Activated CD4-positive, CD25-positive, alpha-beta regulatory T cell (primary cell): ENCODE measurements at regions not wholly inside any gene's neighbourhood (a gene's known extent, or its start where the extent isn't known, plus 50 kb on each side); places are given as distances from the start of the nearest gene placed in this dataset.

Source experiments
- DNase-seq, 4 experiments: peaks; one replicate each; lab custom pipeline; 2025; lab: John Stamatoyannopoulos, UW

GRCh38 chr15:95953032-95953431, 377.5 kb upstream of the NR2F2 start:
- no peak for DNase-seq

GRCh38 chr15:95957861-95958260, 372.6 kb upstream of the NR2F2 start:
- DNase-seq: no peak

DNA sequence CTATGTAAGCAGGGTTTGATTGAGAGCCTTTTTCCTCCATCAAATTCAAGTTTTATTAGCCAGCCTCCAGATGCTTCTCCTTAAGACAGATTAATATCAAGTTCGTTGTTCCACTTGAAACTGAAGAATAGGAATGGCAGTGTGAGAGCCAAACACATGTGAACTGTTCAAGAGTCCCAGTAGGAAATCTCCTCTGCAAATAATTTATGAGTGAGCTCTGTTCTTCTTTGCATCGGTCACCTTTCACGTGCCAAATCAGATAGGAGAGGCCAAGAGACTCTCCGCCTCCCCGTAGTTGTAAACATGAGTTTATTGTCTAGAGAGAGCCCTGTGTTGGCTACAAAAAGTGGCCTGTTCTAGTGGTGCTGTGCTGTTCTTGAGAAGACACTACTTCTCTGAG, 372.1 kb upstream of the NR2F2 start:
- no peak for DNase-seq

DNA sequence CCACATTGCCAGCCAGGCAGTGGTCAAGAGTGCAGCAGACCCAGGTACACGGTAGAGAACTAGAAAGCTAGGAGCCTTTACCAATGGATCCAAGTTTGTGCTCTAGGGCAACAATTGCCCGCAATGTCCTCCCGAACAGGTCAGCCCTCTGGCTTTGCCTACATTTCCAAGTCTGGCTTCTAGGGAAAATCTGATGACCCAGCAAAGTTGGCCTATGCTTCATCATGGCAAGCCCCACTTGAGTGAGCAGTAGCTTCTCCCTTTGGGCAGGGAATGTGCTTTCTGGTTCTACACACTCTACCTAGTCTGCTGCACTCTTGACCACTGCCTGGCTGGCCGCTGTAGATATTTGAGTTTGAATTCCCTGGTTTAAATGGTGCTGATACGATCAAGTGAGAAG, 361.6 kb upstream of the NR2F2 start:
- DNase-seq: no peak

DNA sequence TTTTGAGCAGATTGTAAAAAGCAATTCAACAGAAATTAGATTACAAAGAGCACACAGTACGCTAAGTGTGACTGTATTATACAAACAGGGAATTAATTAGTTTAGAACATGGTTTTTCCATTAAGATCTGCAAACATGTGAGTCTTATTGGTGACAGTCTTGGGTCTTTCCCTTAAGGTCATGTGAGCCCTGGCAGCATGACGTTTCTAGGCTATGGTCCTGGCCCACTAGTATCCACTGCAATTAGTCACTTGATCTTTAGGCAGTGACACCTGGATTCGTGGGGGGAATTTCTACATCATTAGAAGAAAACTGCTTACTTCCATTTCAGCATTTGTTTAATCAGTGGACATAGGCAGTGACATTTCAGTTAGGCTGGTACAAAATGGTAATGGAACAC, 360.2 kb upstream of the NR2F2 start:
- no peak for DNase-seq

DNA sequence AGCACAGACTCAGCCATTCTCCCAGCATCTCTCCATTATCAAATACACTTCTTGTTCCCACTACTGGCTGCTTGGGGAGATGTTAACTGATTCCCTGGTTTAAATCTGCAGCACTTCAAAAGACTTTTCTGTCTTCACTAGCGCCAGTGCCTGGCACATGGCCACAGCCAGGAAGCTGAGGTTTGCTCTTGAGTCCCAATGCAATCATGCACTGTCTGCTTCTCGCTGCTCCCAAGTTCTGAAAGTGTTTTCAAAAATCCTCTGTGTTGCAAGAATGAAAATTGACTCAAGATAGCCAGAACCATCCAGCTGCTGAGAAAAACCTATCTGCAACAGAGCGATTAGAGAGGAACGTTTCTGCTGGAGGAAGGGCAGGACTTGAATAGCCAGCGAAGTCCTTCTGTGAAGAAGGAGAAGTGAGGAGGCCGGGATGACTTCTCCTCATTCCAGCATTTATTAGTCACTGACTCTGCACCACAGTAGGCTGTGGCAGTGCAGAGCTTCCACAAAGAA, 358.4 kb upstream of the NR2F2 start:
- no peak for DNase-seq

DNA sequence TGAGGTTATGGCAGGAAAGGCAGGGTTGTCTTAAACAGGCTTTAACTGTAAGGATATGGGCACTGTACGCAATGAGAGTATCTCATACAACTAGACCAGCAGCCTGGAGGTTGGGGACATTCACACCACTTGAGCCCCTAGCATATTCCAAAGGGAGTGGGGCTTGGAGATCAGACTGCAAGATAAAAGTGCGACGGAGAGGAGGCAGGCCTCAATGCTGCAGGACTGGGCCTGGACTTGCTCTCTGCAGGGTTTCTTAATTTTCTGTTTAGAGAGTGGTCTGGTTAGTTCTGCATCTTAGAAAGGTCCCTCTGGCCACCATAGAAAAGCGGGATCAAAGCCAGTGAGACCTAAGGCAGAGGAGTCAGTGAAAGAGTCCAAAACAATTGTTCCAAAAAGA, 357.7 kb upstream of the NR2F2 start:
- DNase-seq: no peak

DNA sequence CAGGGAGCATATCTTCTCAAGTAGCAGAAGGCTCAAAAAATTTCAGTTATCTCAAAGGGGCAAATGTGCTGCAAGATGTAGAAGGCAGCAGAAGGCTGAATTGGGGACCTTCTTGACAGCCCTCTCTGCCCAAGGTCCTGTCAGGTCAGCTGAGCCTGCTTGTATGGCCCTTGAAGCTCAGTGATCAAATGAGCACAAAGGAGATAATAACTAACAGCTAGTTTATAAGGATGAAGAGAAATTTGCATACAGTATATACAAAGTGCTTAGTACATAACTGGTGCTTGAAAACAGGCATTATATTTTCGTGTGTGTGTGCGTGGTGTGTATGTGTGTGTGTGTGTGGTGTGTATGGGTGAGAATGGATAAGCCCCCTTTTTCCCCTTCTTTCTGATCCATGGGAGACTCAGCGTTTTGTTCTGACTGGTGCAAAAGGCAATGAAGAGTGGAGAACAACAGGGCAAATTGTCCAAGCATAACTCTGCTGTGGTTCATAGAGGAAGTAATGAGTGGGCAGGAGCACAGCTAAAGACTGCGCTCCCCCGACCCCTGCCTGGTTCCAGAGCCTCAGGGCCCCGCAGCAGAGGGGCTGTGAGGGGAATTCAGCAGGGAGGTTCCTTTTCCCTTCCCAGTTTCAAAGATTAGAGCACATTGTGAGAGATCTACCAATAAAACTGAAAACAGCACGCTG, 356.8 kb upstream of the NR2F2 start:
- no peak for DNase-seq

GRCh38 chr15:95975212-95975611, 355.3 kb upstream of the NR2F2 start:
- DNase-seq: no peak

- DNase-seq: no peak
These were observed 351.2 kb upstream of the NR2F2 start for GRCh38 chr15:95979286-95979685.

DNA sequence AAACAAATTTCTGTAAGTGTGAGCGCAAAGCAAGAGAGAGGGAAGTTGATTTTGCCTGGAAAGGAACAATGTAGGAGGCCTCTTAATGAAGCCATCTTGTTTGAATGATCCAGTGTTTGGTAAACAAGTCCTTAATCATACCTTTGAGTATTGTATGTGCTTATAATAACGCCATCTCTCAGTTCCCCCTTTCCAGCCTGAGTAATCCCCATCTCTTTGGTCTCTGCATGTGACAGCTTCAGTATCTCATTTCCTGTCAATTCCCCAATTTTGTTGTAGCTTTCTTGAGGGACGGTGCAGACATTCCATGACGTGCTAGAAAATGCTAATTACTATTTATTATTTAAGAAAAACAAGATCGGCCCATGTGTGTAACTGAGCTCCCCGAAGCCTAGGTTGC, 349.3 kb upstream of the NR2F2 start:
- DNase-seq: no peak

- no peak for DNase-seq
These were observed 343.2 kb upstream of the NR2F2 start for GRCh38 chr15:95987299-95987698.

DNA sequence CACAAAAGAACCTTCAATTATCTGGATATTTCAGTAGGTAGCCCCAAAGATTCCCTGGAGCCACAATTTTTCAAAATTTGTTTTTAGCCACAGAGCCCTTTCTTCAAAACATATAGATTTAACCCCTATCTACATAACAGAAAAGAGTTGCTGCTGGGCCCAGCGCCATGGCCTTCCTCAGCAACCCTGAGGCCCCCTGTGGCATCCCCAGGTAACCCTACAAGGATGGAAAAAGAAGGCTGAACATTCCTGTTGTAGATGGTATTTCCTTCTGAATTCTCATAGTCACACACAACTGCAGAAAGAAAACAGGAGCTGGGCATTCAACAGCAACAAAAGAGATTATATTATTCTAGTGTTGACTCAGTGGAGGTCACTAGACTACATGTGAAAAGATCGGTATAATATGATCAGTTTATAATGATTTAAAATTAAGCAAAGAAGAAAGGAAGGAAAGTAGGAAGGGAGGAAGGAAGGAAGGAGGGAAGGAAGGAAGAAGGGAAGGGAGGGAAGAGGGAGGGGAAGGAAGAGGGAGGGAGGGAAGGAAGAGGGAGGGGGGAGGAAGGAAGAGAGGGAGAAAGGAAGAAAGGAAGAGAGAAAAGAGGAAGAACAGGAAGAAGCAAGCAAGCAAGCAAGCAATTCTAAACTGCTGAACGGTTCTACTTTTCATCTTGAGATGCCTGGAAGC, 342.5 kb upstream of the NR2F2 start:
- DNase-seq: no peak

DNA sequence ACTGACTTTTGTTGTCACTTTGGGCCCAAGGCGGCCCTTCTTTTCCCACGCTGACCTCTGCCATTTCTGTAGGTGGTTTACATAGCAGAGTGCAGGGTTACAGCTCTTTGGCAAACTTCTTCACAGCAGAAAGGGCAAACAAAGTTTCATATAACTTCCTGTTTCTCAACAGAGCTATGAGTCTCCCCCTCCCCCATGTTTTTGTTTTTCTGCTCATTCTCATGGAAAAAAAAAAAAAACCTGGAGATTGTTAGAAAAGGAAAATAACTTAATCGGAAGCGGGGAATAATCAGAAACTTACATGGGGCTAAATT, 342.0 kb upstream of the NR2F2 start:
- DNase-seq: no peak

DNA sequence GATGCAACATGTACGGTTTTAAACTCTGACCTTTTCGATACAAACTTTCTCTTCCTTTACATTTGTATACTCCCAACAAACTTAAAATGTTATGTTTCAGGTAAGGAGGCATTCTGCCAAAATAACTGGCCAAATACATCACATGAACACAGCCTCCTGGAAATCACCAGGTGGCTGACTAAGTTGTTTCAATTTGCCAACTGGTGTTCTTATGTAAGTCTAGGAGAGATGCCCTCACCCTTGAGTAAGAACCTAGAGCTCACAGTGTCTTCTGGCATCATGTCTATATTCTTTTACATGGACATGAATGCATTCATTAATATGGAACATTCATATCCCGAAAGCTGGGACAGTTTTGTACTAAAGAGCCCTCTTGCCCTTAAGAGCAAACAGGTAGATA, 341.1 kb upstream of the NR2F2 start:
- no peak for DNase-seq

DNA sequence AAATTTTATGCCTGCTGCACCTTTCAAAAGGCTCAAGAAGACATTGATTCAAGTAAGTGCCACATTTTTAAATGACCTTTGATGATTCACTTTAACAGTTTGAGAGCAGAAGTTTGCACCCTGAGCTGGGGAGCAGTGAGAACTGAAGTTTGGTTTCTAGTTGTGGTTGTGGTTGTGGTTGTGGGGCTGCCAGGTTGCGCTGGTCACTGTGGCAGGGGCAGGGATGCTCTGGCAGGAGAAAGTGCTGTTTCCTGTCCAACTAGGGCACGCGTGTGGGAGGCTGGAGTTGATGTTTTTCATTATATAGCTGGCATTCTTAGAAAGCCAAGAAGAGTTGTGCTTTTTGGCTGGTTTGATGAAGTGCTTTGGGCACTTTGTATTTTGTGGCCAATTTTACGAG, 339.7 kb upstream of the NR2F2 start:
- no peak for DNase-seq

GRCh38 chr15:95994418-95994817, 336.1 kb upstream of the NR2F2 start:
- no peak for DNase-seq

- no peak for DNase-seq
These were observed 334.9 kb upstream of the NR2F2 start for GRCh38 chr15:95995375-95996168.

DNA sequence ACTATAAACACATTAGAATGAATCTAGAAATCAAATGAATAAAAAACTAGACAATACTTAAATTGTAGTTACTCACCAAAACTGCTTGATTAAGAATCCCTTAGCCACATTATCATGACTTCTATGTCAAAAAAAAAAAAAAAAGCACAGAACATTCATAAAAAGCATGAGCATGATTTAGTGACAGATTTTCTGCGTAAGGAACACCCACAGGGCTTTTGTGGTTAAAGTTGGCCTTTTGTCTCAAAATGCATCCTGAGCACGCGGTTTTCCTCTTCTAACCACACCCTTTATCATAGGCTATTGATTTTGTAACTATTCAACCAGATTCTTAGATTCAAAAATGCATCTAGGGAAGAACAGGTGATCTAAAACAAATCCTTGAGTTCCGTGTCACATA, 334.0 kb upstream of the NR2F2 start:
- DNase-seq: no peak

DNA sequence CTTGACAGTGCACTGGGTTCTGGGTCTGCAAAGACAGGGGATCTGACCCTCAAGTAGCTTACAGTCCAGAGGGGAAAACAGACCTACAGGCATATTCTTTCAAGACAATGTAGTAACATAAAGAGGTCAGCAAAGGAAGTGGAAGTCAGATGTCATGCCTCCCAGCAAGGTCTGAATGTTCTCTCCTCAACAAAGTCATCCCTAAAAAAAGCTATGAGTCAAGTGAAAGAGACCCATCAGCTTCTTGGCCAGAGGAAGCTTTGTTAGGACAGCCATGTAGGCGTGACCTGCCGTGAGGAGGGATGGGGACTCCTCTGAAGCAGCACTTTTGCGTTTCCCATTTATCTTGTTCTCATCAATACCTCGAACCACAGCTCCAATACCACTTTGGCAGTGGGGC, 331.6 kb upstream of the NR2F2 start:
- DNase-seq: no peak

- no peak for DNase-seq
These were observed 327.3 kb upstream of the NR2F2 start for GRCh38 chr15:96002890-96003859.

GRCh38 chr15:96005906-96006305, 324.6 kb upstream of the NR2F2 start:
- no peak for DNase-seq
